ENCODE measurements at regions not wholly inside any gene's neighbourhood (a gene's known extent, or its start where the extent isn't known, plus 50 kb on each side); places are given as distances from the start of the nearest gene placed in this dataset.

DNA sequence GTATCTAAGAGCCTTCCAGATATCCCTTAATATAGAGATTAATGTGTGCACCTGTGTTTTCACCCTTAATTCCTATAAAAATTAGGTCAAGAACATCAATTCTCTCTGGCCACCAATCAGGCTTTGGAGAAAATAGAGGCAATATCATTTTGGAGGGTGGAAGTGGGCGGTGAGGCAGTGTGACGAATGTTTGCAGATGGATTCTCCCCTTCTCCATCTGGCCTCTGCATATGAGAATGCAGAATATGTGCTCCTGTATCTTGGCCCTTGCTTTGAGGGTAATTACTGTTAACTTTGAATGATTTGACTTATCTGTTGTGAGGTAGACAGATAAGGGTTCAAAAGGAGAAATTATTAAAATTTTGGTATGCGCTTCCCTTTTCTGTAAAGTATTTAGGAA, 304.0 kb upstream of the NPSR1 start:
- CTCF ChIA-PET = interaction anchor here (0.6 kb wide), 1 partner anchor 12 kb away, joined by 6 read pairs; no protein-coding TSS in a partner anchor
- intact Hi-C loops (cut with micrococcal nuclease; ENCODE audit: unreplicated experiment) = no loop called here
- H3K27ac ChIP-seq (ENCODE audit: low read depth, low read length, poor library complexity, severe bottlenecking) = no peak overlapping the region
- H3K27me3 ChIP-seq (replicated peaks; ENCODE audit: insufficient read depth, low read depth, low read length, poor library complexity) = no peaks in the 10 kb centered on the region
- no peaks in the 10 kb centered on the region for H3K9me3 ChIP-seq (ENCODE audit: low read depth, low read length, poor library complexity, severe bottlenecking)
- POLR2A ChIA-PET (ENCODE audit: low non-redundant PET) = no interaction called here
- no peaks in the 10 kb centered on the region for H3K4me1 ChIP-seq (ENCODE audit: insufficient read depth, low read length, poor library complexity, severe bottlenecking)
- TF ChIP-seq, protein P1, sequence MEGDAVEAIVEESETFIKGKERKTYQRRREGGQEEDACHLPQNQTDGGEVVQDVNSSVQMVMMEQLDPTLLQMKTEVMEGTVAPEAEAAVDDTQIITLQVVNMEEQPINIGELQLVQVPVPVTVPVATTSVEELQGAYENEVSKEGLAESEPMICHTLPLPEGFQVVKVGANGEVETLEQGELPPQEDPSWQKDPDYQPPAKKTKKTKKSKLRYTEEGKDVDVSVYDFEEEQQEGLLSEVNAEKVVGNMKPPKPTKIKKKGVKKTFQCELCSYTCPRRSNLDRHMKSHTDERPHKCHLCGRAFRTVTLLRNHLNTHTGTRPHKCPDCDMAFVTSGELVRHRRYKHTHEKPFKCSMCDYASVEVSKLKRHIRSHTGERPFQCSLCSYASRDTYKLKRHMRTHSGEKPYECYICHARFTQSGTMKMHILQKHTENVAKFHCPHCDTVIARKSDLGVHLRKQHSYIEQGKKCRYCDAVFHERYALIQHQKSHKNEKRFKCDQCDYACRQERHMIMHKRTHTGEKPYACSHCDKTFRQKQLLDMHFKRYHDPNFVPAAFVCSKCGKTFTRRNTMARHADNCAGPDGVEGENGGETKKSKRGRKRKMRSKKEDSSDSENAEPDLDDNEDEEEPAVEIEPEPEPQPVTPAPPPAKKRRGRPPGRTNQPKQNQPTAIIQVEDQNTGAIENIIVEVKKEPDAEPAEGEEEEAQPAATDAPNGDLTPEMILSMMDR (conservative IDR thresholded peaks at IDR 0.05; ENCODE audit: low read depth, low read length) = no peak
- no peak for TF ChIP-seq EZH2 (IDR thresholded peaks at IDR 0.05; ENCODE audit: borderline replicate concordance, low read depth, low read length, poor library complexity, severe bottlenecking)
- no peak overlapping the region for H3K4me3 ChIP-seq (ENCODE audit: low read depth, low read length, poor library complexity, severe bottlenecking)
- H3K36me3 ChIP-seq (ENCODE audit: insufficient read depth, low read length, poor library complexity, severe bottlenecking) = no peaks in the 10 kb centered on the region
- no TSS peak for BruUV-seq (replicated peaks)
- no peak for DNase-seq (ENCODE audit: low spot score)

DNA sequence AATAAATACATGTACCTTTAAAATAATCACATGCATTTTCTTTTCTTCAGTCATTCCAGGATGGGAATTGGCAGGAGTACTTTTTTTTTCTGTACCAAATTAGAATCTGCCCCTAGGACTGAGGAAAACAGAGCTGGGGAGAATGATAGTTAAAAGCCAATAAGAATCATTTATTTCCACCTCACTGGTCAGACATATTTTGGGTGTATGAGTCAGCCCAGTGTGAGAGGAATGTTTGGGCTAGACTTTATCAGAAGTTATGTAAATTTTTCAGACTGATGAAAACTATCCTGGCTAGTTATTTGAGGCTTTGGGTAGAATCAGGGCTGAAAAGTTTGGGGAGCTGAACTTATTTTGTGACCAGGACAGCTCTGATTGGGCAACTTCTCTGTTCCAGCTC, 303.1 kb upstream of the NPSR1 start:
- DNase-seq (ENCODE audit: low spot score) = peak; percentile 14
- TF ChIP-seq, protein P1 (conservative IDR thresholded peaks at IDR 0.05; ENCODE audit: low read depth, low read length) = no peak
- no peak for TF ChIP-seq EZH2 (IDR thresholded peaks at IDR 0.05; ENCODE audit: borderline replicate concordance, low read depth, low read length, poor library complexity, severe bottlenecking)
- Histone ChIP-seq H3K36me3 (ENCODE audit: insufficient read depth, low read length, poor library complexity, severe bottlenecking) (no peaks in the 10 kb centered on the region), H3K27me3 (replicated peaks; ENCODE audit: insufficient read depth, low read depth, low read length, poor library complexity) (no peaks in the 10 kb centered on the region), H3K4me3 (ENCODE audit: low read depth, low read length, poor library complexity, severe bottlenecking) (no peak overlapping the region), H3K4me1 (ENCODE audit: insufficient read depth, low read length, poor library complexity, severe bottlenecking) (no peaks in the 10 kb centered on the region), H3K9me3 (ENCODE audit: low read depth, low read length, poor library complexity, severe bottlenecking) (no peaks in the 10 kb centered on the region), H3K27ac (ENCODE audit: low read depth, low read length, poor library complexity, severe bottlenecking) (no peak overlapping the region)
- BruUV-seq (replicated peaks) = no TSS peak
- intact Hi-C loops (cut with micrococcal nuclease; ENCODE audit: unreplicated experiment) = no loop called here
- ChIA-PET CTCF (no interaction called here), POLR2A (ENCODE audit: low non-redundant PET) (no interaction called here)

DNA sequence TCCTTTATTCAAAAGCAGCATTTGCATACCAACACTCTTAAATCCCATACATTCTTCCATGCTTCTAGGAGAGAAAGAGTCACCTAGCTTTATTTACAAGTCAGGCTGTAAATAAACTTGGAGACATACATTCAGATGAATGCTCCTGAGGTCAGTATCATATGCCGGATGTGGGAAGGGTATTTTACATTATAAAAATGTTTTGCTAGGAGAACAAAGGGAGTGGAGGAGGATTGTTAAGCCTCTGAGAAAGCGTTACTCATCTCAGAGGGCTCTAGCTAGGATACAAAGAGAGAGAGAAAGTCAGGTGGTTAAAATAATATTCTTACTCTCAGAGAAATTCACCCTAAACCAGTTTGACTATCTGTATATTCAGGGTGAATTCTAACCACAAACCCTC, 300.9 kb upstream of the NPSR1 start:
- TF ChIP-seq, protein P1 (conservative IDR thresholded peaks at IDR 0.05; ENCODE audit: low read depth, low read length) = no peak
- no peak for TF ChIP-seq EZH2 (IDR thresholded peaks at IDR 0.05; ENCODE audit: borderline replicate concordance, low read depth, low read length, poor library complexity, severe bottlenecking)
- ChIA-PET CTCF (no interaction called here), POLR2A (ENCODE audit: low non-redundant PET) (no interaction called here)
- intact Hi-C loops (cut with micrococcal nuclease; ENCODE audit: unreplicated experiment) = no loop called here
- DNase-seq (ENCODE audit: low spot score) = no peak
- BruUV-seq (replicated peaks) = no TSS peak
- no peaks in the 10 kb centered on the region for H3K9me3 ChIP-seq (ENCODE audit: low read depth, low read length, poor library complexity, severe bottlenecking)
- no peak overlapping the region for H3K27ac ChIP-seq (ENCODE audit: low read depth, low read length, poor library complexity, severe bottlenecking)
- no peaks in the 10 kb centered on the region for H3K4me1 ChIP-seq (ENCODE audit: insufficient read depth, low read length, poor library complexity, severe bottlenecking)
- no peaks in the 10 kb centered on the region for H3K27me3 ChIP-seq (replicated peaks; ENCODE audit: insufficient read depth, low read depth, low read length, poor library complexity)
- no peaks in the 10 kb centered on the region for H3K36me3 ChIP-seq (ENCODE audit: insufficient read depth, low read length, poor library complexity, severe bottlenecking)
- H3K4me3 ChIP-seq (ENCODE audit: low read depth, low read length, poor library complexity, severe bottlenecking) = no peak overlapping the region

Measured in A673 (cell line).